ENCODE measurements at regions not wholly inside any gene's neighbourhood (a gene's known extent, or its start where the extent isn't known, plus 50 kb on each side); places are given as distances from the start of the nearest gene placed in this dataset.

GRCh38 chr14:55840821-55841220, 260.8 kb downstream of the KTN1 start:
- no peaks in the 10 kb centered on the region for H3K4me1 Mint-ChIP-seq (ENCODE audit: low read depth, unreplicated experiment)
- H3K27ac Mint-ChIP-seq (ENCODE audit: unreplicated experiment) = no peak overlapping the region
- H3K4me3 Mint-ChIP-seq (ENCODE audit: unreplicated experiment) = no peak overlapping the region
- peaks cover 4% of the 10 kb centered on the region for H3K9me3 Mint-ChIP-seq (ENCODE audit: unreplicated experiment)
- no peak for DNase-seq
- no peak for TF ChIP-seq CTCF (IDR thresholded peaks at IDR 0.05; ENCODE audit: partially characterized antibody, unreplicated experiment)
- peaks cover 2% of the 10 kb centered on the region for H3K27me3 Mint-ChIP-seq (ENCODE audit: unreplicated experiment)
- no peaks in the 10 kb centered on the region for H3K36me3 Mint-ChIP-seq (ENCODE audit: unreplicated experiment)

DNA sequence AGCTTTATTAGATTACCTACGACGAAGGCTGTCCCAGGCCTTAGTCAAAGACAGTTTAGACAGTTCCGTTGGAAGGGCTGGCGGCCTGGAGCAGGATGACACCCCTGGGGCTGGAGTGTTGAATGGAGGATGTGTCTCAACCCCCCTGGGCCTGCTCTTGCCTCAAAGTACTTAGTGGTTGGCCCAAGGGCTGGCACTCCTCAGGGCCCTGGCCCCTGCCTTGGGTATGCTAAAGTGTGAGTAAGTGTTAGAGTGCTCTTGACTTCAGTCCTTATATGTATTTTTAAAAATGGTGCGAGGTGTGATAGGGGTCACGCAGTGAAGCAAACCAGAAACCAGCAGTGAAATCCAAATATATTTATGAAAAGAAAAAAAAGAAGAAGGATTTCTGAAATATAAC, 261.6 kb downstream of the KTN1 start:
- H3K9me3 Mint-ChIP-seq (ENCODE audit: unreplicated experiment) = peaks cover 4% of the 10 kb centered on the region
- H3K4me1 Mint-ChIP-seq (ENCODE audit: low read depth, unreplicated experiment) = no peaks in the 10 kb centered on the region
- H3K4me3 Mint-ChIP-seq (ENCODE audit: unreplicated experiment) = no peak overlapping the region
- DNase-seq = no peak
- H3K27me3 Mint-ChIP-seq (ENCODE audit: unreplicated experiment) = no peaks in the 10 kb centered on the region
- H3K27ac Mint-ChIP-seq (ENCODE audit: unreplicated experiment) = no peak overlapping the region
- H3K36me3 Mint-ChIP-seq (ENCODE audit: unreplicated experiment) = no peaks in the 10 kb centered on the region
- TF ChIP-seq CTCF (IDR thresholded peaks at IDR 0.05; ENCODE audit: partially characterized antibody, unreplicated experiment) = no peak

DNA sequence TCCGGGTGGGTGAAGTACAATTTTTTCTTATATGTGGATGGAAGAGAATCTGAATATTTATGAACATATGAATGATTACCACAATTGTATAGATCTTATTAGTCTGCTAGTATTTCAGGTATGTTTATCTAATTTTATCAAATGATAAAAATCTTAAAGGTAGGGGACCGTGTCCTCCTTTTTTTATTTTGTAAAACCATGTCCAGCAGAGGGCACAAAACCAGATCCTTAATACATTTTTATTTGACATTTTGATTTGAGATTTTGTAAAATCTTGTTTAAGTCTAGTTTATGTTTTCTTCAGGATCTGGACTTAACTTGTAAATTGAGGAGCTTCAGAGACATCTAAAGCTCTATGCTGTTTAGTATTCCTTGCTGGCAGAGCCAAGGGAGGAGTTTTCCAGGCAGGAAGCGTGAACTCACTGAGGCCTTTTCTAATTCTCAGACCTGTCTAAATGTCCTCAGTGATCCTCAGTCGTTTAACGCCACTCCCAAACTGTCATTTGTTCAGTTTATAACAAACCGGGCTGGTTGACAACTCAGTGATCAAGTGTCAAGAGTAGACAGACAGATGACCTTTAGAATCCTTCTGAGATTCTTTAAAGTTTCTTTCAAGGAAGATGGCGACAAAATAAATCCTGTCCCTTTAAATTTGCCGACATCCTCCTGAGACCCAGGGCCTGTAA, 263.9 kb downstream of the KTN1 start:
- Mint-ChIP-seq H3K4me3 (ENCODE audit: unreplicated experiment) (no peak overlapping the region), H3K9me3 (ENCODE audit: unreplicated experiment) (peaks cover 2% of the 10 kb centered on the region), H3K27ac (ENCODE audit: unreplicated experiment) (no peak overlapping the region), H3K36me3 (ENCODE audit: unreplicated experiment) (no peaks in the 10 kb centered on the region), H3K4me1 (ENCODE audit: low read depth, unreplicated experiment) (no peaks in the 10 kb centered on the region), H3K27me3 (ENCODE audit: unreplicated experiment) (no peaks in the 10 kb centered on the region)
- peak; percentile 26 for TF ChIP-seq CTCF (IDR thresholded peaks at IDR 0.05; ENCODE audit: partially characterized antibody, unreplicated experiment)
- no peak for DNase-seq

GRCh38 chr14:55845963-55846825, 266.2 kb downstream of the KTN1 start:
- Mint-ChIP-seq H3K27ac (ENCODE audit: unreplicated experiment) (no peak overlapping the region), H3K4me1 (ENCODE audit: low read depth, unreplicated experiment) (no peaks in the 10 kb centered on the region)

More at GRCh38 chr14:55845963-55846825, 266.2 kb downstream of the KTN1 start:
- Mint-ChIP-seq H3K27me3 (ENCODE audit: unreplicated experiment) (no peaks in the 10 kb centered on the region), H3K9me3 (ENCODE audit: unreplicated experiment) (no peaks in the 10 kb centered on the region), H3K4me3 (ENCODE audit: unreplicated experiment) (no peak overlapping the region), H3K36me3 (ENCODE audit: unreplicated experiment) (no peaks in the 10 kb centered on the region)
- TF ChIP-seq CTCF (IDR thresholded peaks at IDR 0.05; ENCODE audit: partially characterized antibody, unreplicated experiment) = no peak
- DNase-seq = no peak

Measured in glutamatergic neuron (in vitro differentiated cells).